ENCODE measurements at regions not wholly inside any gene's neighbourhood (a gene's known extent, or its start where the extent isn't known, plus 50 kb on each side); places are given as distances from the start of the nearest gene placed in this dataset.

GRCh38 chr14:21989090-21989489 is 315.5 kb upstream of the OR4E1 start:
- Histone ChIP-seq H3K9me3 (no peaks in the 10 kb centered on the region), H3K4me1 (no peaks in the 10 kb centered on the region), H3K27me3 (replicated peaks in 1 of 7) (peaks cover 0 to 29% (median 0%) of the 10 kb centered on the region in 7 donors), H3K4me3 (no peak overlapping the region), H3K36me3 (no peaks in the 10 kb centered on the region), H3K27ac (no peak overlapping the region)
- intact Hi-C loops (cut with DNase I; ENCODE audit: low total_unique reads), result no loop called here
- TF ChIP-seq CTCF (IDR thresholded peaks at IDR 0.05 in 8 of 11, conservative IDR thresholded peaks at IDR 0.05 in 3 of 11) (no peak), POLR2AphosphoS5 (IDR thresholded peaks at IDR 0.05) (no peak), POLR2A (IDR thresholded peaks at IDR 0.05) (no peak)
- DNase-seq, result no peak
- WGBS, 5 donors, result 80 to 87% (median 85%) methylated on average over 7 of the region's 7 CpGs

GRCh38 chr14:21988413-21988812 is 314.8 kb upstream of the OR4E1 start:
- Histone ChIP-seq H3K4me3 (no peak overlapping the region), H3K4me1 (no peaks in the 10 kb centered on the region), H3K9me3 (no peaks in the 10 kb centered on the region), H3K27me3 (replicated peaks in 1 of 7) (peaks cover 0 to 29% (median 0%) of the 10 kb centered on the region in 7 donors), H3K27ac (no peak overlapping the region), H3K36me3 (no peaks in the 10 kb centered on the region)
- 75 to 91% (median 89%) methylated on average over 1 of the region's 1 CpG for WGBS, 5 donors
- DNase-seq, result no peak
- intact Hi-C loops (cut with DNase I; ENCODE audit: low total_unique reads), result no loop called here
- TF ChIP-seq POLR2A (IDR thresholded peaks at IDR 0.05) (no peak), POLR2AphosphoS5 (IDR thresholded peaks at IDR 0.05) (no peak), CTCF (IDR thresholded peaks at IDR 0.05 in 8 of 11, conservative IDR thresholded peaks at IDR 0.05 in 3 of 11) (no peak)

DNA sequence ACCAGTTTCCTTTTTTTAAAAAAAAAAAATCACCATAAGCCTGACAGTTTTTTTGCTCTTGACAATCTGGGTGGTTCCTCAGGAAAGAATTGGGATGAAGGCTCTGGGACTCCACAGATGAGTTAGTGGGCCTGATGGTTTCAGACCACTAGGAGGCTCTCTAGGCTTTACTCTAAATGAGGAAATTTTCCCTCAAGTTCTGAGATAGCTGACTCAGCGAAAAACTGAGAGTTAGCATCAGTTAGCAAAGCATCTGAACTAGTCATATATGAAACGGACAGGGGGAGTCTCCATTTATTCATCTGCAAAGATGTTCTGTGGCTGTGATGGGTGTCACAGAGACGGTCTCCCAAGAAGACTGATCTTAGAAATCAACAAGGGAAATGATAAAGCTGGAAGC is 314.3 kb upstream of the OR4E1 start:
- 18 to 31% (median 21%) methylated on average over 3 of the region's 3 CpGs for WGBS, 5 donors
- TF ChIP-seq POLR2A (IDR thresholded peaks at IDR 0.05), result no peak
- TF ChIP-seq CTCF (IDR thresholded peaks at IDR 0.05 in 8 of 11, conservative IDR thresholded peaks at IDR 0.05 in 3 of 11), result peak in 3 of 11 experiments; percentile 15 to 19 (median 18)

GRCh38 chr14:21985081-21985480 is 311.5 kb upstream of the OR4E1 start:
- no peak for DNase-seq
- intact Hi-C loops (cut with DNase I; ENCODE audit: low total_unique reads), result no loop called here
- peaks cover 0 to 17% (median 0%) of the 10 kb centered on the region in 7 donors for H3K27me3 ChIP-seq (replicated peaks in 1 of 7)
- H3K4me1 ChIP-seq, result no peaks in the 10 kb centered on the region
- H3K36me3 ChIP-seq, result no peaks in the 10 kb centered on the region
- H3K27ac ChIP-seq, result no peak overlapping the region
- no peak overlapping the region for H3K4me3 ChIP-seq
- 42 to 67% (median 45%) methylated on average over 2 of the region's 2 CpGs for WGBS, 5 donors
- H3K9me3 ChIP-seq, result no peaks in the 10 kb centered on the region
- TF ChIP-seq CTCF (IDR thresholded peaks at IDR 0.05 in 8 of 11, conservative IDR thresholded peaks at IDR 0.05 in 3 of 11), result no peak
- TF ChIP-seq POLR2A (IDR thresholded peaks at IDR 0.05), result no peak
- TF ChIP-seq POLR2AphosphoS5 (IDR thresholded peaks at IDR 0.05), result no peak

More for the DNA sequence above, 314.3 kb upstream of the OR4E1 start:
- no peaks in the 10 kb centered on the region for H3K36me3 ChIP-seq
- H3K4me1 ChIP-seq, result no peaks in the 10 kb centered on the region
- H3K4me3 ChIP-seq, result no peak overlapping the region
- no peak overlapping the region for H3K27ac ChIP-seq
- intact Hi-C loops (cut with DNase I; ENCODE audit: low total_unique reads), result no loop called here
- H3K27me3 ChIP-seq (replicated peaks in 1 of 7), result peaks cover 0 to 29% (median 0%) of the 10 kb centered on the region in 7 donors
- no peak for DNase-seq
- no peaks in the 10 kb centered on the region for H3K9me3 ChIP-seq
